Transverse colon (tissue), 4 donors: ENCODE measurements at regions not wholly inside any gene's neighbourhood (a gene's known extent, or its start where the extent isn't known, plus 50 kb on each side); places are given as distances from the start of the nearest gene placed in this dataset.

Source experiments
- DNase-seq: peaks from one replicate; pipeline ENCODE4 v3.0.0-alpha.2; 2019
- H3K27ac ChIP-seq, 4 donors: fragments of 200-600 bp; sonication (generic); 2 replicates each; pipeline ENCODE4 v1.5.1; 2016 to 2018; ENCODE audit warnings: inconsistent platforms in 4 of 4
- H3K27me3 ChIP-seq: fragments of 200-600 bp; sonication (generic); 2 replicates; pipeline ENCODE4 v1.5.1; 2017; ENCODE audit warnings: inconsistent platforms
- H3K36me3 ChIP-seq, 4 donors: fragments of 200-600 bp; sonication (generic); 2 replicates each; pipeline ENCODE4 v1.5.1; 2017 to 2019; ENCODE audit warnings: inconsistent platforms in 4 of 4
- H3K4me1 ChIP-seq, 4 donors: fragments of 200-600 bp; sonication (generic); 2 replicates each; pipeline ENCODE4 v1.5.1; 2017 to 2020; ENCODE audit warnings: inconsistent platforms in 4 of 4
- H3K4me3 ChIP-seq, 4 donors: fragments of 200-600 bp; sonication (generic); 1 replicate in 1 of 4; 2 replicates in 3 of 4; pipeline versions ENCODE4 v1.5.1 to v1.6.1; 2017 to 2019; ENCODE audit warnings: inconsistent platforms in 4 of 4
- H3K9me3 ChIP-seq, 2 donors: fragments of 200-600 bp; sonication (generic); 2 replicates each; pipeline ENCODE4 v1.5.1; 2017 to 2019; ENCODE audit warnings: inconsistent platforms in 2 of 2
- CTCF ChIP-seq, 5 experiments: fragments of 200-600 bp in 3 of 5; fragments of 450-650 bp in 2 of 5; sonication (generic) in 3 of 5; IDR thresholded peaks; 1 replicate in 2 of 5; 2 replicates in 3 of 5; pipeline ENCODE4 v1.5.1; 2016 to 2017; ENCODE audit warnings: antibody characterized with exemption in 5 of 5, inconsistent platforms in 3 of 5, mild to moderate bottlenecking in 2 of 5, moderate library complexity in 1 of 5
- EP300 ChIP-seq: sonication (generic); formaldehyde crosslinking; IDR thresholded peaks from one replicate; pipeline ENCODE4 v1.6.1; 2017; ENCODE audit warnings: antibody characterized with exemption, low read depth
- POLR2A ChIP-seq: fragments of 450-650 bp; IDR thresholded peaks from one replicate; pipeline ENCODE4 v1.6.1; 2016; ENCODE audit warnings: antibody characterized with exemption, mild to moderate bottlenecking, moderate library complexity
- POLR2AphosphoS5 ChIP-seq, 3 donors: sonication (generic); formaldehyde crosslinking; IDR thresholded peaks; one replicate each; pipeline ENCODE4 v1.6.1; 2016; ENCODE audit warnings: antibody characterized with exemption in 3 of 3
- WGBS, 2 donors: methylation state at CpG; one replicate each; pipeline ENCODE4 v1.1.5; 2018; ENCODE audit warnings: low coverage in 1 of 2; 5-methylcytosine and 5-hydroxymethylcytosine counted together
- in situ Hi-C, 4 donors: fragments of 200-750 bp; cut with MboI; loops; one replicate each; pipeline versions ENCODE4 v1.15.0 to v1.15.1; 2017; ENCODE audit warnings: low sequenced_read_pairs in 3 of 4, low pct_ligation_motif_present in 1 of 4, low pct_unique_long_range_greater_than_20kb in 1 of 4
- intact Hi-C: fragments of 100-400 bp; cut with DNase I; formaldehyde crosslinking; loops from one replicate; pipeline ENCODE4 v1.15.1; 2023; ENCODE audit warnings: low total_unique reads

DNA sequence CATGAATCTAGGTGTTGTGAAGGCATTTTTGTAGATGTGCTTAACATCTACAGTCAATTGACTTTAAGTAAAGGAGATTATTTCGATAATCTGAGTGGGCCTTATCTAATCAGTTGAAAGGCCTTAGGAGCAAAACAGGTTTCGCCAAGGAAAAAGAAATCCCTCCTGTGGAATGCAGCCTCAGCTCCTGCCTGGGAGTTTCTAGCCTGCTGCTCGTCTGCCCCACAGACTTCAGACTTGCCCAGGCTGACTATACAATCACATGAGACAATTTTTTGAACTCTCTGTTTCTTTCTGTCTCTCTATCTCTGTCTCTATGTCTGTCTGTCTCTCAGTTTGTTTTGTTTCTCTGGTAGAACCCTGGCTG, 312.5 kb downstream of the OLFM4 start:
- Histone ChIP-seq H3K27me3 (no peaks in the 10 kb centered on the region), H3K4me1 (no peaks in the 10 kb centered on the region), H3K9me3 (no peaks in the 10 kb centered on the region), H3K36me3 (no peaks in the 10 kb centered on the region), H3K27ac (no peak overlapping the region), H3K4me3 (no peak overlapping the region)
- intact Hi-C loops (no loop called here), in situ Hi-C loops (no loop called here)
- TF ChIP-seq POLR2AphosphoS5 (IDR thresholded peaks at IDR 0.05) (no peak), POLR2A (no peak), CTCF (IDR thresholded peaks at IDR 0.05) (no peak), EP300 (no peak)
- WGBS, 2 donors = 69% methylated on average over 3 of the region's 3 CpGs; no CpG with 5 or more reads in 1 of the 2 donors
- no peak for DNase-seq

DNA sequence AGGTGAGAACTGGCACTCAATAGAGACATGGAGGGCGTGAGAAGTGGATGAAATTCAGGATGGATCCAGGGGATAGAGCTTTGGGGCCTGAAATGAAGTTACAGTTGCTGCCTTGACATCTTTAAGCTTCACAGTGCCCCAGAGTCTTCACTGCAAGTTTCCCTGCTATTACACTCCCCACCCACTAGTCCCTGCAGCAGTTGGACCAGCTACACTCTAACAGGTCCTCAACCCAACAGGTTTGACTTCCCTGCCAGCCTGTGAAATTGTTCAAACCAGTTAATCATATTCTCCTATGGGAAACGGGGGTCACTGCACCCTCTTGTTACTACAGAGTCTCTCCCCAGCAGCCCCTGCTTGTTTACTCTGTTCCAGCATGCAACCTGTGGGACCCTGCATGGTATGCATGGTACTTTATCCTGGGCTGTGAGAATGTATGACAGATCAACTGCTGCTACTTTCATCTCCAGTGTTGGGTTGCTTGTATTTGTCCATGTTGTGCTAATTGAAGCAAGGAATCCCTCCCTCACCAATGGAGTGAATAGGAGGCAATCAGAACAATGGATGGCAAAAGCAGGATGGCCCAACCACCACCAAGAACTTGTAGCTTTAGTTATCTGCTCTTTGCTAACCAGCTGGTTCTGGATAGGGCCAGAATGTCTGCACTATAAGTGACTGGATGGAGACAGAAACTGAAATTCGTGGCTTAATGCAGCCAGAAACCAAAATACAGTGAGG, 314.2 kb downstream of the OLFM4 start:
- no peak overlapping the region for H3K4me3 ChIP-seq
- no peak for TF ChIP-seq POLR2AphosphoS5 (IDR thresholded peaks at IDR 0.05)
- TF ChIP-seq CTCF (IDR thresholded peaks at IDR 0.05) = no peak
- TF ChIP-seq POLR2A = no peak
- no peak for TF ChIP-seq EP300
- no peaks in the 10 kb centered on the region for H3K9me3 ChIP-seq
- no peaks in the 10 kb centered on the region for H3K36me3 ChIP-seq
- H3K4me1 ChIP-seq = no peaks in the 10 kb centered on the region
- no peak overlapping the region for H3K27ac ChIP-seq
- no peak for DNase-seq
- WGBS, 2 donors = 27 to 39% methylated on average over 2 to 3 of the region's 3 CpGs
- H3K27me3 ChIP-seq = no peaks in the 10 kb centered on the region
- in situ Hi-C loops (no loop called here), intact Hi-C loops (no loop called here)

- Histone ChIP-seq H3K4me1 (no peaks in the 10 kb centered on the region), H3K9me3 (no peaks in the 10 kb centered on the region), H3K27ac (no peak overlapping the region), H3K36me3 (no peaks in the 10 kb centered on the region), H3K4me3 (no peak overlapping the region), H3K27me3 (no peaks in the 10 kb centered on the region)
- TF ChIP-seq POLR2AphosphoS5 (IDR thresholded peaks at IDR 0.05) (no peak), EP300 (no peak), POLR2A (no peak), CTCF (IDR thresholded peaks at IDR 0.05) (no peak)
- in situ Hi-C loops (no loop called here), intact Hi-C loops (no loop called here)
- DNase-seq = no peak
- 60 to 63% methylated on average over 1 of the region's 1 CpG for WGBS, 2 donors
These were observed 314.7 kb downstream of the OLFM4 start for GRCh38 chr13:53343361-53343744.

DNA sequence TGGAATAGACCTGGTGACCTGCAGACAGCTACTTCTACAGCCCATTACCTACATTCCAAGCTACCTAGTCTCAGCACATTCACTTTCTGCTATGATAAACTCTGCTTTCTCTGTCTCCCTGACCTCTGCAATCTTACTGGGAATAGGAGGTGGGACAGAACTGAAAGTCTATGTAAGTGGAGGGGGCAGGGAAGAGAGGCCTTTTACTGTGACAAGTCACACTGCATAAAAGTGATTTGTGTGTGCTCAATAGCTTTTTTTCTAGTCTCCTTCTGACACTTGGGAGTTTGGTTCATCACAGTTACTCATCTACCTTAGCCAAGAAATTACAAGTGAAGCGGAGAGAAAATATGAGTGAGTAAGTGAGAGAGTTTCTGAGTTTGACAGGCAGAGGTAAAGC, 322.4 kb downstream of the OLFM4 start:
- H3K4me3 ChIP-seq = no peak overlapping the region
- TF ChIP-seq POLR2AphosphoS5 (IDR thresholded peaks at IDR 0.05) (no peak), EP300 (no peak), CTCF (IDR thresholded peaks at IDR 0.05) (no peak), POLR2A (no peak)
- H3K27me3 ChIP-seq = no peaks in the 10 kb centered on the region
- H3K9me3 ChIP-seq = no peaks in the 10 kb centered on the region
- 53 to 56% methylated on average over 1 of the region's 1 CpG for WGBS, 2 donors
- no peaks in the 10 kb centered on the region for H3K36me3 ChIP-seq
- no peaks in the 10 kb centered on the region for H3K4me1 ChIP-seq
- intact Hi-C loops = no loop called here
- DNase-seq = no peak
- H3K27ac ChIP-seq = no peak overlapping the region
- in situ Hi-C loops = no loop called here
